ENCODE measurements at regions not wholly inside any gene's neighbourhood (a gene's known extent, or its start where the extent isn't known, plus 50 kb on each side); places are given as distances from the start of the nearest gene placed in this dataset.

- no peak for DNase-seq (ENCODE audit: low read depth, low spot score)
Measured at GRCh38 chr11:80533463-80533862, 1092.6 kb upstream of the TENM4 start.

- no peak for DNase-seq (ENCODE audit: low read depth, low spot score)
Measured at GRCh38 chr11:80532633-80533232, 1091.9 kb upstream of the TENM4 start.

GRCh38 chr11:80529726-80530125, 1088.9 kb upstream of the TENM4 start:
- DNase-seq (ENCODE audit: low read depth, low spot score) = no peak

GRCh38 chr11:80525663-80526405, 1085.0 kb upstream of the TENM4 start:
- no peak for DNase-seq (ENCODE audit: low read depth, low spot score)

- no peak for DNase-seq (ENCODE audit: low read depth, low spot score)
Measured at GRCh38 chr11:80524349-80524748, 1083.5 kb upstream of the TENM4 start.

DNA sequence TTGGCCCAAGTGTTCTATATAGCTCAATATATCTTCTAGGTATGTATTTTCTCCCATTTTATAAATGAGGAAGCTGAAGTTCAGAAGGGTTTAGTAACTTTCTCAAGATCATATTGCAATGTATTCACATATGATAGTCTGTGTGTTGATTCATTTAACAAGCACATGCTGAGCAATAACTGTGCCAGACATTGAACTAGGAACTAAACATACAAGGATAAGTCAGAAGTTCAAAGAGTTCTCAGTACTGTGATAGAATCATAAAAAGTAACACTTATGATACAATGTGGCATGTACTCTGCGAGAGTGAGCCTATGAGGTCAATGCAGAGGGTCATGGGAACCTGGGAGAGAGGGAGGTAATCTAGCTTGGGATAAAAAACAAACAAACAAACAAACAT, 1082.2 kb upstream of the TENM4 start:
- DNase-seq (ENCODE audit: low read depth, low spot score) = no peak

DNA sequence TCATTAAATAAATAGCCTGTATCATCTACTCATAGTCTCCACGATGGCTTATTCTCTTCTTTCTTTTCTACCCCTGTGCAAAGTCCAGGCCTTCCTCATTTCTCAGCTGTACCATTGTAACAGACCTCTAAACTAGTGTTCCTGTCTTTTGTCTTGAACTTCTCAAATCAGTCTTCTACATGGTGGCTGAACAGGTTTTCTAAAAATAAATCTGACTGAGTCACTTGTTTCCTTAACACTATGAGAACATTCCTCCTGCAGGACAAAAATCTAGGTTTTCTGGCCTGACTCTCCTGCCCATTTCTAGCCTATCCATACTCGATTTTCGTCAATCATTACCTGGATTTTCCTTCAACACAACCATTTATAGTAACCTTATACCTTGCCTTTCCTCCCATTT, 1080.8 kb upstream of the TENM4 start:
- no peak for DNase-seq (ENCODE audit: low read depth, low spot score)

- no peak for DNase-seq (ENCODE audit: low read depth, low spot score)
Measured at GRCh38 chr11:80520507-80520887, 1079.7 kb upstream of the TENM4 start.

- DNase-seq (ENCODE audit: low read depth, low spot score) = no peak
Measured at GRCh38 chr11:80519596-80520506, 1079.0 kb upstream of the TENM4 start.

DNA sequence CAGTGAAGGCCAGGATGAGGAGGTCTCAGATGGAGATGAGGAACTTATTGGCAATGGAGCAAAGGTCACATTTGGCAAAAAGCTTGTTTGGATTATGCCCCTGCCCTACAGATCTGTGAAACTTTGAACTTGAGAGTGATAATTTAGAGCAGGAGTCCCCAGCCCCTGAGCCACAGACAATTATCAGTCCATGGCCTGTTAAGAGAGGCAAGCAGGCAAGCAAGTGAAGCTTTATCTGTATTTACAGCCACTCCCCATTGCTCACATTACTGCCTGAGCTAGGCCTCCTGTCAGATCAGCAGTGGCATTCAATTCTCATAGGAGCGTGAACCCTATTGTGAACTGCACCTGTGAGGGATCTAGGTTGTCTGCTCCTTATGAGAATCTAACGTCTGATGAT, 1076.9 kb upstream of the TENM4 start:
- DNase-seq (ENCODE audit: low read depth, low spot score) = no peak

- DNase-seq (ENCODE audit: low read depth, low spot score) = no peak
Measured at GRCh38 chr11:80515097-80515496, 1074.3 kb upstream of the TENM4 start.

GRCh38 chr11:80512491-80512890, 1071.7 kb upstream of the TENM4 start:
- no peak for DNase-seq (ENCODE audit: low read depth, low spot score)

- no peak for DNase-seq (ENCODE audit: low read depth, low spot score)
Measured at GRCh38 chr11:80505771-80506170, 1064.9 kb upstream of the TENM4 start.

GRCh38 chr11:80503990-80504389, 1063.2 kb upstream of the TENM4 start:
- no peak for DNase-seq (ENCODE audit: low read depth, low spot score)

DNA sequence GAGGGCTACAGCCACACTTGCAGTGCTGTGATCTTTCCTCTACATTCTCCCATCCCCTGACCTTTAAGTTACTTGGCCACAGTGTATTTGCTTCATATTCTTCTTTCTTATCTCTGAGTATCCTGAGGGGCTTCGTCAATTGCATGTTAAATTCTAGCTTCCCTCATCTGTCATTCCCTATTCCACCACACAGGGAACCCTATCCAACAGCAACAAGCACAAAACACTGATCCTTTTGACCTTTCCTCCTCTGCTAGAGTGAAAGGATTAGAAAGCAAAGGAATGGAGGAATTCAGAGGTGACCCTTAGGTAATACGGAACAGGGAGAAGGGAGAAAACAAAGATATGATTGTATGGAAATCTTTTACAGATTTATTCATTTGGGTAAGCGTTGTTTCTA, 1061.7 kb upstream of the TENM4 start:
- peak; percentile 2 for DNase-seq (ENCODE audit: low read depth, low spot score)

- no peak for DNase-seq (ENCODE audit: low read depth, low spot score)
Measured at GRCh38 chr11:80495116-80495515, 1054.3 kb upstream of the TENM4 start.

GRCh38 chr11:80487952-80488351, 1047.1 kb upstream of the TENM4 start:
- no peak for DNase-seq (ENCODE audit: low read depth, low spot score)

DNA sequence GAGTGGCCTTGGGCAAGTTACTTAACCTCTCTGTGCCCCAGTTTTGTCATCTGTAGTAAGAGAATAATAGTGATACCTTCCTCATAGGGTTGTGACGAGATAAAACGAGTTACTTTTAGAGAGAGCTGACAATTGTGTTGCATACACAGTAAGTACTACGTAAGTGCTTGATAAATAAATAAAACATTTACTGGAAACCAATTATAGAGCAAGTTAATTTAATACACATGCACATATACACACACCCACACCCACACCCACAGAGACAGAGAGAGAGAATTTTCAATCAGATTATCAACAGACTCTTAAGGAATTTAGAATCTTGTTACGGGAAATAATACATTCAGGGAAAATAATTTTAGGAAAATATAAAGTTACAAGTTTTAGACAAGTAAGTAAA, 1045.8 kb upstream of the TENM4 start:
- no peak for DNase-seq (ENCODE audit: low read depth, low spot score)

DNA sequence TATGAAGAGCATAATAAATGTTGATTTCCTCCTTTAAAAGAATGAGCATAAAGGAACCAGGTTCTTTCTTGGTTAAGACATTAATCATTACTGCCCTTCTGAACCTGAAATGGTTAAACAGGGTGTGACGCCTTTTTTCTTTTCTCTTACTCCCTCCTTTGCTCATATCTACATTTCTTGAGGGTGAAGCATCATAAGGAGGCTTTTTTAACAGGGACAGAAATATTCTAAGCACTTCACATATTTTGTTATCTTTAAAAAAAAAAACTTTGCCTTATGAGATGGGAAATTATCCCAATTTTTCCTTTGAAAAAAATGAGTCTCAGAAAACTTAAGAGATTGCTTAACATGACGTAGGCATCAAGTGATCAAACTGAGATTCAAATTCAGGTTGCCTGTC, 1036.3 kb upstream of the TENM4 start:
- DNase-seq (ENCODE audit: low read depth, low spot score) = no peak

DNA sequence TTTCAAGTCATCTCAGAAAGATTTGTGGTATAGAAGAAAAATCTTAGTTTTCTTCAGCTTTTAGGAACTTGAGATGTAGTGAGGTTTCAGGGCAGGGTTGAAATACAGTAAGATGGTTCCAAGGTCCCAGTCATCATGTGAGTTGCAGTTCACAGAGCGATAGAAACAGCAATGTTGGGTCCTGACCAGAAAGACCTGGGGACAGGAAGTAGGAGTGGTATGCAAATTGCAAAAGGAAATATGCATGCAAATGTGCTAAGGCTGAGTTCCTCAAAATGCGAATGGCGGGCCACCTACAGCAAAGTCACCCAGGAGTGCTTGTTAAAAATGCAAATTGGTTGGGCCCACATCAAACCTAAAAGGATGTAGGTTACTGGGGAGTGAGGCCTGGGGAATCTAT, 1032.7 kb upstream of the TENM4 start:
- peak; percentile 38 for DNase-seq (ENCODE audit: low read depth, low spot score)

DNA sequence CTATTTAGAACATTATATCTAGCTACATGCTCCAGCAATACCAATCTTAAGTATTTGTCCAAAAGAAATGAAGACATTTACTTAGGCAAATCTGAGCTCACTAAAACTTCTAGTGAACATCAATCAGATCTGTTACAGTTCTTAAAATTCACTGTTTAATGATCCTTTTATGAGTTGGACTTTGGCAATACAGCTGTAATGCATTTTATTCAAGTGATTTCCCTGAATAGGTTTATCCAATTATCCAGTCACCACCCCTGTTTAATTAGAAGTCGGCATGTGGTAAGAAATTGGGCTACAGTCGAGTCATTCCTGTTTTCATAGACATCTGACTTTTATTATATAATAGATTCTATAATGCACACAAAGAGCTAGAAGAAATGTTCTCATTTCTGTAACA, 1029.0 kb upstream of the TENM4 start:
- DNase-seq (ENCODE audit: low read depth, low spot score) = no peak

GRCh38 chr11:80466570-80466969, 1025.7 kb upstream of the TENM4 start:
- DNase-seq (ENCODE audit: low read depth, low spot score) = no peak

DNA sequence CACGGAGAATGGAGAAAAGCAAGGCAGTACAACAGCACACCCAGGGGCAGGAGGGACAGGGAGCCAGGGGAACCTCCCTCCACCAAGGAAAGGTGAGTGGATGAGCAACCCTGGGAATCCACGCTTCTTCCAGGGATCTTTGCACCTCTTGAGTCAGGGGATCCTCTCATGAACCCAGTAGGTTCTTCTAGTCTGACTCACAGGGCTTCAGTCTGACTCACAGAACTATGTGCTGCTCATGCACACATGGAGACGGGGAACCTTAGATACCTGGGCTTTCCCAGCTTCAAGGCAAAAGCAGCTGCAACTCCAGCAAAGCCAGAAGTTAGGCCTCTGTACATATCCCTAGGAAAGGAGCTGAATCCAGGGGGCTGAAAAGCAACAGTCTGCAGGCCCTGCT, 1021.4 kb upstream of the TENM4 start:
- no peak for DNase-seq (ENCODE audit: low read depth, low spot score)
